NK-92 (cell line): ENCODE measurements at regions not wholly inside any gene's neighbourhood (a gene's known extent, or its start where the extent isn't known, plus 50 kb on each side); places are given as distances from the start of the nearest gene placed in this dataset.

Source experiments
- DNase-seq: peaks from one replicate; lab custom pipeline; 2025; ENCODE audit not compliant: unreplicated experiment; lab: John Stamatoyannopoulos, UW

DNA sequence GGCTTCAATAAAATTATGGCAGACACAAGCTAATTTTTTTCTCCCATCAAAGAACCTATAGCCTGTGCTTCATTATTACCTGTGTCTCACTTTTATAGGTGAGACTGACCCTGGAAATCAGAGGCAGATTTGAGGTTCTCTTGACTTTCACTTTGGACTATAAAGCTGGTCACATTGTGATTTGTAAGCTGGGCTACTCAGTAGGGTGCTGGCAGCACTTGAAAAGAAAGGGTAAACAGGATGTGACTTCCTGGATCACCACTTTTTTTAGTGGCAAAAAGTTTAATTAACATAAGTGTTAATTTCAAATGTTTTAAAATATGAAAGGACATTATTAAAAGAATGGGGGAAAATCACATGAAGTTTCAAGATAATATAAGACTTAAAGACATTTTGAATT is 50.6 kb upstream of the GATB start:
- DNase-seq = no peak
